Activated CD8-positive, alpha-beta memory T cell treated with anti-CD3 and anti-CD28 coated beads for 4 hours (primary cell): ENCODE measurements at regions not wholly inside any gene's neighbourhood (a gene's known extent, or its start where the extent isn't known, plus 50 kb on each side); places are given as distances from the start of the nearest gene placed in this dataset.

Source experiments
- DNase-seq, 2 donors: peaks; one replicate each; pipeline ENCODE4 v3.0.0-alpha.2; 2020; ENCODE audit warnings: low read depth in 2 of 2

DNA sequence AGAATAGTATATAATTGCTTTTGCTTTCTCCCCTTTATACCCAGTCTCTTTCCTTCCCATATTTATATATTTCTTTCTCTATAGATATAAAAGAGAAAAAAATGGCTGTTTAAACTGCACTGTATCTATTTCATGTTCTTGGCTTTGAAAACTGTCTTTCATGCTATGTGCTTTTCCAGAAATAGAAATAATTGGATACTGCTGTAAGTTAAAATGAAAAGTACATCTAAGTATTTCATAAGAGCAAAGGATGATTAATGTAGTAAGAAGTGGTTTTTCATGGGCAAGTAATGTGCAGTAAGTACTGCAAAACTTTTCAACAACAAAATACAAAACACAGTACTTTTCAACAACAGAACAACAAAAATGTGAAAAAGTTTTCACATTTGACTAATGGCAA, 237.9 kb downstream of the SNCA start:
- DNase-seq = no peak

DNA sequence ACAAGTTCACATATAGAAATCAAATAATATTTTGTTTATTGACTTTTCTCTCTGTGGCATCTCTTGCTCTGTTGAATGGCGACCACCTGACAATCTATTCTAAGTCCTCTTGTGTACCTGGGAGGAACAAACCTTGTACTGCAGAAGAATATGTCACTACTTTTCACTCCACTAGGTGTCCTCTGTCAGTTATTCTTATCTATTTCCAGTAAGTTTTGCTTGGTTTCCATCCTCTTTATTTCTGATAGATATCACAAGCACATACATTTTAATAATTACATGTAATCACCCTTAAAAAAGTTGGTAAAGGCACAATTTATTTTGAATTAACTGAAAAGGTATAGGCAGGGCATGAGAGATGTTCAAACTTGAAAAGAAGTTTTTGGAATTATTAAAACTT, 238.4 kb downstream of the SNCA start:
- DNase-seq = no peak

DNA sequence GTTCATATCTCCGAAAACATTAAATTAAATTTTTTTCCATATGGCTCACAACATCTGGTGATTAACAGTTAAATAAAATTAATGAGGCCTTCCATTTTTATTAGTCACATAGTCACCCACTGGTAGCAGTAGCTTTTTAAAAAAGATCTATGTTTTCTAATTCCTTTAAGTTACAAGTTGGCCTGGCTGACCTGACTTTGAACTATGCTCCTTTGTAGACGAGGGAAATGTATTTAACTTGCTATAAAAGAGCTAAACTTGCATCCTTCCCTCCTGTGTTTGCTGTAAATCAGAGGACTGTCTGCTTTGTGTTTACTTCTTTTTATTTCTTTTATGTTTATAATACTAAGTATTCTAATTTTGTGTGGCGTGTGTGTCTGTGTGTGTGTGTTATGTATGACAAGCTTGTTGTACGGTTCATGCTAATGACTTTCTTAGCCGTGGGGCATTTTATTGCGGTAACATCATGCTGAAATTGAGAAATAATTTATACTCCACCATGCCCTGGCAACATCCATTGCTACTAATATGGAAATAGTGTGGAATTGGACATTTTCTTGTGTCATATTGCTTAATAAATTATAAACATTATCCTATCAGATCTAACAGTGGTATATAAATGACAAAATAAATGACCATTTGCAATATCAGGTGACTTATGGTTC, 241.7 kb downstream of the SNCA start:
- no peak for DNase-seq

DNA sequence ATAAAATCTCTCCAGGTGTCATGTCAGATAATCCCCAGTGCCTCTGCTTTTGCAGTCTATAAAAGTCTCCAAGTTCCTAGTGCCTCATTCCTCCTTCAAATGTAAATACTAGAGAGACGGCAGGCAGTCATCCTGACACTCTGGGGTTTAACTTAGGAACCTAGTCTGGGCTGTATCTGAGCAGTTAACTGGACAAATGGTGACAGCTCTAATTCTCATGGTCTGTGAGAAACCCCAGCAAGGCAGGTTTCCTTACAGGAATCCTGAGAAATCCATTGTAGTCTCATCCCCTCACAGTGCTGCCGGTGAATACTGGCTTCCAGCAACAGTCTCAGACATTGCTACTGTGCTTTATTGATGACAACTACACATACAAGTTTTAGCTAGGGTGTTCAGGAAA, 246.8 kb downstream of the SNCA start:
- no peak for DNase-seq

DNA sequence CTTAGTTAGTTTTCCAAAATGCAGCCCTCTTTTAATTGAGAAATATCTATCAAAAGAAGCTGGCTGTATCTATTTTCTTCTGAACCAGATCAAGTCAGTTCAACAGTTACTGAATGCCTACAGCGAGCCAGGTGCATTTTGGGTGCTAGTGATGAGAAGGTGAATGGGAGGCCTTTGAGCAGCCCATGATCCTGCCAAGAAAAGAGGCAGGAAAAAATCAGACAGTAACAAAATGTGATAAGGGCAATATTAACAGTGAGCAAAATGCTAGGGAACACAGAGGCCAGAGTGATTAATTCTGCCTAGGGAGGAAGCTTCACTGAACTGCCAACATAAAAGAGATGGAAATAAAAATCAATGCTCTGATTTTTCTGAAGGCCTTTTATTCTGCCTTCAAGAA, 248.5 kb downstream of the SNCA start:
- no peak for DNase-seq

DNA sequence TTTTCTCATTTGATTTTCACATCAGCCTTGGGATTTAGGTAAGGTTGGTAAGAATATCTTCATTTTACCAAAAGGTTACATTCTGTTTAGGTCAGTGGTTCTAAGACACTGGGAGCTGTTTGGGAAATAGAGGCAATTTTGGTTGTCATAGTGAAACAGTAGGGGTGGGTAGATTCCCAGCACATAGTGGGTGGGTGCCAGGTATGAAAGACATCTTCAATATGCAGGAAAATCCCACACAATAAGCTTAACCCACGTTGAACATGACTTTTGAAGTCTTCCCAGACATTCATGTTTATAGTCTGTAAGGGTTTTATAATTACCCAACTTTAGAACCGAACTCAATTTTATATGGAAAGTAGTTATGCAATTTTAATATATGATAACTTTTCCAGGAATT, 249.6 kb downstream of the SNCA start:
- DNase-seq = no peak

DNA sequence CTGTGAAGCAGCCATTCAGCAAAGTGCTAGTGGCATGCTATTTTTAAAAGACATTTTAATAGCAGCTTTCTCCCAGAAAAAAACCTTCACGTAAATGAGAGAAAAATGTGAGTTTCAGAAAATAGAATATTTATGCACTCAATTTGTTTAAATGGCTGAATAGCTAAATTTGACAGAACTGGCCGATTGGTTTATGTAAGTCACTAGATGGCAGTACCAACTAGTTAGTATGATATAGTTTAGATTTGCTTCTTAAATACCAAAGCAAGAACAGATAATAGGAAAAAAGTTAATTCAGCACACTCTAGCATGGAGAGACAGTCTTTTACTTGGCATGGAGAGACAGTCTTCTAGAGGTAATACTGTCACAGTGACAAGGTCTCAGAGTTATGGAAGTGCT, 250.1 kb downstream of the SNCA start:
- DNase-seq = no peak

DNA sequence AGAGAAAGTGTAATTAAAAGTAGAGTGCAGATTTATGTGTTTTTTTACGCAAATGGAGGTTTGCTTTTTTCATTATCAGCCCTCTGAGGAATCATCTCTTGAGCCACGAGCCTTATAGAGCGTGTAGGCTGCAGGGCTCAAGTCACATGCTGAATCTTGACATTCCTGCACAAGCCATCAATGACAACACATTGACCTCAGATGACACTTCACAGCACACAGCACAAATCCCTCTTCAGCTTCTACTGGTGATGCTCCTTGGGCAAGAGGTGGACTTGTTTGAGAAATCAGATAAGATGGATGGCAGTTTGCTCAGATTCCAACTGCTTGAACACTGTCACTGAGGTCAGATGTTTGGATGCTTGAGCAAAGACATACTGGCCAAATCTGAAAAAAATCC, 250.6 kb downstream of the SNCA start:
- no peak for DNase-seq

DNA sequence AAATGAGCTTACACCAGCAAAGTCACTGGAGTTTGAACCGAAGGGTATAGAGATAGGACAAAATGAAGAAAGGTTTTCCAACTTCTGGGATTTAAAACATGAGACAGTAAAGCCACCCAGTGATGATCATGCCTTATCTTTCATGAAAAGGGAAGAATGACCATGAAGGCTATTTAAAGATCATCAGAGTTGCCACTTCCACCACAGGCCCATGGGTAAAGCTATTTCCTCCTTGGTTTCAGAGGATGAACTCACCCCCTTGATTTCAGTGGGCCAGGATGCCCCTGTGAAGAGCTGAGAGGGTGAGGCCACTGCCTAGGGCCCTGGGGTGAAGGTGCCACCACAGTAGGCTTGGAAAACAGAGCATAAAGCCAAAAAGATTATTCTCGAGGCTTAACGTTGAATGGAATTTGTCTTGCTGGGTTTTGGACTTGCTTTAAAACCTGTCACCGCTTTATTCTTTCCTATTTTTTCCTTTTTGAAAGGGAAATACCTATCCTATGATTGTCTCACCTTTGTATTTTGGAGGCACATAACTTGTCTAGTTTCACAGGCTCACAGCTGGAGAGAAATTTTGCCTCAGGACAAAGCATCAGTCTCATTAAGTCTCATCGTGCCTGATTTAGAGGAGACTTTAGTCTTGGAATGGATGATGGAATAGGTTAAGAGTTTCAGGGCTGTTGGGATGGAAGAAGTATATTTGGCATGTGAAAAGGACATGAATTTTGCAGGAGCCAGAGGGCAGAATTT, 254.0 kb downstream of the SNCA start:
- DNase-seq = no peak

DNA sequence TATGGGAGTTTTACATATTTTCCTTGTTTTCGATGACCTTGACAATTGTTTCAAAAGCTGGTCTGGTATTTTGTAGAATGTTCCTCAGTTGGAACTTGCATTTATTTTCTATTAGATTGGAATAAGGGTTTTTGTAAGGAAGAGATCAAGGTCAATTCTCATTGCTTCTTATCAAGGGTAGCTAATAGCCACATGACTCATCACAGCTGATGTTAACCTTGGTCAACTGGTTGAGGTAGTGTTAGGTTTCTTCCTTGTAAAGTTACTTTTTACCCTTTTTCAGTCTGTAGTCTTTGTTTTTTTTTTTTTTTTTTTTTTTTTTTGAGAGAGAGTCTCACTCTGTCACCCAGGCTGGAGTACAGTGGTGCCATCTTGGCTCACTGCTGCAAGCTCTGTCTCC, 257.2 kb downstream of the SNCA start:
- DNase-seq = no peak

DNA sequence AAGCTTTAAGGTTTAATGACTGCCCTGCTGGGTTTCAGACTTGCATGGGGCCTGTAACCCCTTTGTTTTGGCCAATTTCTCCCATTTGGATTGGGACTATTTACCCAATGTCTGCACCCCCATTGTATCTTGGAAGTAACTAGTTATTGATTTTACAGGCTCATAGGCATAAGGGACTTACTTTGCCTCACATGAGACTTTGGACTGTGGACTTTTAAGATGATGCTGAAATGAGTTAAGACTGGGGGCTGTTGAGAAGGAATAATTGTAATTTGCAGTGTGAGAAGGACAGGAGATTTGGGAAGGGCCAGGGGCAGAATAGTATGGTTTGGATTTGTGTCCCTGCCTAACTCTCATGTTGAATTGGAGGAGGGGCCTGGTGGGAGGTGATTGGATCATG, 260.7 kb downstream of the SNCA start:
- no peak for DNase-seq

DNA sequence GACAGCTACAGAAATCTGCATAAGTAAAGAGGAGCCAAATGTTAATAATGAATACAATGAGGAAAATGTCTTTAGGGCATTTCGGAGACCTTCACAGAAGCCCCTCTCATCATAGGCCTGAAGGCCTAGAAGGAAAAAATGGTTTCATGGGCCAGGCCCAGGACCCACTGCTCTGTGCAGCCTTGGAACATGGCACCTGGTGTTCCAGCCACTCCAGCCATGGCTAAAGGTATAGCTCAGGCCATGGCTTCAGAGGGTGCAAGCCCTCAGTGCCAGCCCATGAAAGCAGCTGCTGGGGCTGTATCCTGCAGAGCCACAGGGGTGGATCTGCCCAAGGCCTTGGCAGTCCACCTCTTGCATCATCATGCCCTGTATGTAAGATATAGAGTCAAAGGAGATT, 261.1 kb downstream of the SNCA start:
- no peak for DNase-seq

DNA sequence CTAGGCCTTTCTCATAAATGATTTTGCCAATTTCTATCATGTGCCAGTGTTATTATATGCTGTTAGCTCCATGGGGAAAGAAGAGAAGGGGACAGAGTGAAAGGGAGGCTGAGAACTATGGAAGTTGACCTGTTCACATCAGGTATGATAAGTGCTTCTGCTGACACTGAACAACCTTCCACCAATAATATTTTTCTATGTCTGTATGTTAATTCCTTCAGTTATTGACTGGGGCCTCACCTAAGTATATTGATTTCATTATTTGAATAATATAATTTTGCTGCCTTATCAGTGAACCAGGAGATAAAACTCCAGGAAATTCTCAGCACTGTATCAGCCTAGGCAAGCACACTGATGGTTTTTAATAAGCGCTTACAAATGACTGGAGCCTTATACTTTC, 262.8 kb downstream of the SNCA start:
- no peak for DNase-seq

DNA sequence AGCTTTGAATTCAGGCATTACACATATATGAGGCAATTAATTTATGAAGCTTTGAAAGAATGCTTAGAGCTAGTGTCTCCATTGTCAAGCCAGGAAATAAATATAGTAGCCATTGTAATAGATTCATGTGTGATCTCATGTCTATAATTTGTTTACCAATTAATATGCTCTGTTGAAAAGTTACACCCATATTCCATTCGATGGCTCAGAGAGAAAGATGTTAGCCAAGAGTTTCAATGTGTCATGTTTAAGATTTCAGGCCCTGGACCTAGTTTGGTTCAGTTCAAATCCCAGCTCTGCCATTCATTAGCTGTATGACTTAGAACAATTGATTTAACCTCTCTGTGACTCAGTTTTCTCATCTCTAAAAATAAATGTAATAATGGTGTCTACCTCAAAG, 263.3 kb downstream of the SNCA start:
- no peak for DNase-seq

DNA sequence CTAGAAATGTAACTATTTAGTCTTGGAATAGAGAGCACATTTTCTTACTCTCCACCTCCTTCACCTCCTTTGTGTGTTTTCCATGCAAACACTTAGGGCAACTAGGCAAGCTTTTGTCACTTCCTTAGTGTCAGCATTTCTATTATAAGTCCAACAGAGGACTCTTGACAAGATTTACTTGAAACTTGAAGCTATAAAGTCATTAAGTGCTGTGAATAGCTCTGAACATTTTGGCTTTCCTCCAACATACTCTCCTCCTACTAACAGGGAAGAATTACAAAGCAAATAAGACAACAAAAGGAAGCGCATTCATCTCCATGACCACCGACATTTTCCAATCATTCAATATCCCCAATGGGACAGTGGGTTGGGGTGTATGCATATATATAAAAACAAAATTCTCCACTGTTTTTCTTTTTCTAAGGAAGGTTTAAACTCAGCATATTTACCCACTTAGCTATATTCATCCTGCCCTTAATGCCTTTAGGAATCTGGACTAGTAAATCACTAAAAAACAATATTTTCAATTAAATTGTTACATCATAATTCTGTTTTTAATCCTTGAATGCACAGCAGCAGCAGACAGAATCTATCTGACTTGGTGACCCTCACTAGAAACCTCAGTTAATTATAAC, 264.6 kb downstream of the SNCA start:
- no peak for DNase-seq

DNA sequence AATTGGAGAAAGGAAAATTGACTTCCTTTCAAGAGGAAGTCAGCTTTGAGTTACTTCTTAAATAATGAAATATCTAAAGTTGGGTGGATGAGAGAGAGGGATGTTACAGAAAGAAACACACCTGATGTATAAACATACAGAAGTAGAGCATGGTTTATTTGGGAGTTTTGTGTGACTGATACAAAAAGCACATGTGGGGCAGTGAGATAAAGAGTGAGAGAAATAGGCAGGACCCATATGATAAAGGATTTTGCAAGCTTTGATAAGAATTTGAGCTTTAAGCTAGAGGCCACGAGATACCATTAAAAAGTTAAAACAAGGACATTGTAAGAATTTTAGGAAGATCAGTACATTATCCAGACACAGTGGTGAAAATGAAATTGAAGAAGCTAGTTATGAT, 263.3 kb upstream of the GPRIN3 start:
- DNase-seq = no peak

DNA sequence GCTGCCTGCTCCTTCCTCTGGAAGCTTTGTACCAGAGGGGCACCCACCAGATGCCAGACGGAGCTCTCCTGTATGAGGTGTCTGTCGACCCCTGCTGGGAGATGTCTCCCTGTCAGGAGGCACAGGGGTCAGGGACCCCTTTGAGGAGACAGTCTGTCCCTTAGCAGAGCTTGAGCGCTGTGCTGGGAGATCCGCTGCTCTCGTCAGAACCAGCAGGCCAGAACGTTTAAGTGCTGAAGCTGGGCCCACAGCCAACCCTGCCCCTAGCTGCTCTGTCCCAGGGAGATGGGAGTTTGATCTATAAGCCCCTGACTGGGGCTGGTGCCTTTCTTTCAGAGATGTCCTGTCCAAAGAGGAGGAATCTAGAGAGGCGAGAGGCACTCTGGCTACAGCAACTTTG, 260.3 kb upstream of the GPRIN3 start:
- DNase-seq = no peak

DNA sequence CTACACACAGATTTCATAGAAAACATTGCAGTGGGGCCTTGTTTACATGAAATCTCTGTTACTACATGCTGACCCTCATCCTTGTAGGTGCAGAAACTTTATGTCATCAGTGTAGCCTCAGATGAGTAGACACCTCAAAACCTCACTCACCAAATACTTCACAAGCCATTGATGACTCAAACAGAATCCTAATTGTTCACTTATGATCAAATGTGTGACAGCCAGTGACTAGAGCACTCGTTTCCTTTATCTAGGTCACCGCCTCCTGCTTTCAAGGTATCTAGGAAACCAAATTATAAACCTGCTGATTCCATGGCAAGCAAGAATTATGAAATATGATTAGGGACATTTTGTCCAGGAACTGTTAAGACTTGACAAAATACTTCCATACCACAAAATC, 255.8 kb upstream of the GPRIN3 start:
- DNase-seq = no peak

DNA sequence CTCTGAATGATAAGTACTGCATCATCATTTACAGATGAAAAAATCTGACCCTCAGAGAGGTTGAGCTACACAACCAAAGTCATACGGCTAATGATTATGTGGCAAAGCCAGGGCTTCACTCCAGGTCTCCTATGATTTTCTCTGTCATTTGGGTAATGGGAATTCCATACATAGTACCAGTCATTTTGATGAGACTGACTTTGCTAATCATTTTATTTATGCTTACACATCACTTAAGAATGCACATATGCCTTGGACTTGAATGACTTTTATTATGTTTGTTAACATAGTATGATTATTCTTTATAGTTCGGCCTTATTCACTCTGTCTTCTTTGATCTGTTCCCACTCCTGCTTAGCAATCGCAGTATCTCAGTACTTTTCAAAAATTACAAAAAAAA, 255.1 kb upstream of the GPRIN3 start:
- no peak for DNase-seq

DNA sequence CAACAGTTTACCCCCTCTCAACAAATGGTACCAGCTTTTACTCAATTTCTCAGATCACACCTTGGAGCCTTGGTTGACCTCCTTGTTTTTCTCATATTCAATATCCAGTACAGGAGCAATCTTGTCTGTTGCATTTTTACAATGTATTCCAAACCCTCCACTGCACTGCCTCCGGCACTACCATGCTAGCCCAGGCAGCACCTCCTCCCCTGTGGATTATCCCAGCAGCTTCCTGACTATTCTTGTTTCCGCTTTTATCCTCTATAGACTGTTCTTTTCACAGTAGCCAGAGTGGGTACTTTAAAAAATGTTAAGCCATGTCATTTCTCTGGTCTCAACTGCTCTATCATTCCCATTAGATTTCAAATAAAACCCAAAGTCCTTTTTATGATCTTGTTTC, 253.4 kb upstream of the GPRIN3 start:
- no peak for DNase-seq

DNA sequence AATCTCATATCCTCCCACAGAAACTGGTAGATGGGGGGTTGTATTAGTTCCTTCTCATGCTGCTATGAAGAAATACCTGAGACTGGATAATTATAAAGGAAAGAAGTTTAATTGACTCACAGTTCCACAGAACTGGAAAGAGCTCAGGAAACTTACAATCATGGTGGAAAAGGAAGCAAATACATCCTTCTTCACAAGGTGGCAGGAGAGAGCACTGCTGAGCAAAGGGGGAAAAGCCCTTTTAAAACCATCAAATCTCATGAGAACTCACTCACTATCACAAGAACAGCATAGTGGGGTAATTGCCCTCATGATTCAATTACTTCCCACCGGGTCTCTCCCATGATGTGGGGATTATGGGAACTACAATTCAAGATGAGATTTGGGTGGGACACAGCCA, 250.5 kb upstream of the GPRIN3 start:
- no peak for DNase-seq

DNA sequence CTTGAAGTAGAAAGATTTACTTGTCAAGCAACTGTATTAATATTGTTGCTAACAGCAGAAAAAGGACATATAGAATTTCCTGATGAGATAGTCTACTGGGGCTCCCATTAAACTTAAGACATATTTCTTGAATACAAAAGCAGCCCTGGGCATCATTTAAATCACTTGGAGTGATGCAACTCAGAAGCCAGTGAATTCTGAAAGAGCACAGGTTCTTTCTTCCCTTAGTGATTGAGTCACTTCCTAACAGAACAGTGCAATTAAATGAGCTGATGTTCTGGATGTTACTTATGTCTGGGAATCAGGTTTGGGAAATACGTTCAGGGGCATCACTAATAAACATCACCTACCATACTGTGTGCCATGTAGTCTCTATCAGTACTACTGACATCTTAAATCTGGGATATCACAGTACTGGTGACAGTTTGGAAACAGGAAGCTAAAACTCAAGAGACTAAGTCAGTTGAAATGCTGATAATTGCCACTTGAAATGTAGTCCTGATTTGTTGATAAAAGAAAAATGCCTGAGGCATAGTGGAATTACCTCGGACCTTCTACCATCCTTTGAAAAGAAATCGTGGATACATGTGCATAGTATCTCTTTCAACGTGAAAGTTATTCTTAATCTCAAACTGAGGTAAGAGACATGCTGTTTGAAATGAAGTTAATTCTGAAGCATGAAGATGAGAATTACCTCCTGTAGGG, 249.2 kb upstream of the GPRIN3 start:
- no peak for DNase-seq

DNA sequence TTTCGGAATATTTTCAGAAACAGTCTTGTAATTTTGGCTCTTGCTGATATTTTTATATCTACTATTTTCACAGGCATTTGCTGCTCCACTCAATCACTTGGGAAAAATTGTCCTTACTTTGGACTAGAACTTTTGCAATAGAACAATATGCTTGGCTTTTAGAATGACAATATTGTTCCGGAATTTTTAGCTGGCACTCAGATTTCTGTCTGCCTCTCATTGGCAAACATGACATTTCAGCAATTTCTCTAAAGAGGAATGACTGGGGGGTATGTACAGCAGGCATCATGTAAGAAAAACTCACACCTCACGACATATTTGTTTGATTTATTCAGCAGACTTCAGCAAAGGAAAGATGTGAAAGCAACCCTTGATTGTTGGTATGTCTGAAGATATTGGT, 243.6 kb upstream of the GPRIN3 start:
- no peak for DNase-seq
